ENCODE measurements at regions not wholly inside any gene's neighbourhood (a gene's known extent, or its start where the extent isn't known, plus 50 kb on each side); places are given as distances from the start of the nearest gene placed in this dataset.
A peak's percentile ranks its signal among the peaks of the same experiment; 100 is the strongest.

- Histone ChIP-seq H3K27me3 (replicated peaks in 2 of 5; ENCODE audit: control insufficient read depth in 4 of 5, insufficient read depth in 5 of 5, low read length in 4 of 5) (no peaks in the 10 kb centered on the region), H3K4me3 (ENCODE audit: control insufficient read depth in 1 of 7, extremely low read depth in 1 of 7, insufficient read depth in 4 of 7, low read depth in 2 of 7, low read length in 6 of 7) (no peak overlapping the region), H3K36me3 (ENCODE audit: control insufficient read depth in 4 of 4, insufficient read depth in 4 of 4, low read length in 3 of 4) (no peaks in the 10 kb centered on the region), H3K27ac (ENCODE audit: insufficient read depth in 1 of 2, low read depth in 1 of 2, low read length in 2 of 2, poor library complexity in 1 of 2, severe bottlenecking in 2 of 2) (no peak overlapping the region), H3K4me1 (ENCODE audit: control extremely low read depth in 1 of 4, control insufficient read depth in 4 of 4, insufficient read depth in 4 of 4, low read length in 3 of 4) (no peaks in the 10 kb centered on the region), H3K9me3 (ENCODE audit: control extremely low read depth in 1 of 5, control insufficient read depth in 4 of 5, insufficient read depth in 2 of 5, low read depth in 1 of 5, low read length in 4 of 5) (no peaks in the 10 kb centered on the region)
- 100% methylated on average over 1 of the region's 1 CpG for WGBS (ENCODE audit: insufficient coverage)
- no peak for DNase-seq
- POLR2A ChIA-PET = no interaction called here
- CTCF ChIA-PET = no interaction called here
Observed at GRCh38 chr7:17595546-17595945, 297.1 kb downstream of the AHR start.

GRCh38 chr7:17598305-17598704, 299.9 kb downstream of the AHR start:
- Histone ChIP-seq H3K36me3 (ENCODE audit: control insufficient read depth in 4 of 4, insufficient read depth in 4 of 4, low read length in 3 of 4) (no peaks in the 10 kb centered on the region), H3K27ac (ENCODE audit: insufficient read depth in 1 of 2, low read depth in 1 of 2, low read length in 2 of 2, poor library complexity in 1 of 2, severe bottlenecking in 2 of 2) (no peak overlapping the region), H3K9me3 (ENCODE audit: control extremely low read depth in 1 of 5, control insufficient read depth in 4 of 5, insufficient read depth in 2 of 5, low read depth in 1 of 5, low read length in 4 of 5) (peaks cover 0 to 10% (median 3%) of the 10 kb centered on the region in 5 experiments), H3K4me3 (ENCODE audit: control insufficient read depth in 1 of 7, extremely low read depth in 1 of 7, insufficient read depth in 4 of 7, low read depth in 2 of 7, low read length in 6 of 7) (no peak overlapping the region), H3K27me3 (replicated peaks in 2 of 5; ENCODE audit: control insufficient read depth in 4 of 5, insufficient read depth in 5 of 5, low read length in 4 of 5) (no peaks in the 10 kb centered on the region), H3K4me1 (ENCODE audit: control extremely low read depth in 1 of 4, control insufficient read depth in 4 of 4, insufficient read depth in 4 of 4, low read length in 3 of 4) (no peaks in the 10 kb centered on the region)
- WGBS (ENCODE audit: insufficient coverage) = 50% methylated on average over 2 of the region's 3 CpGs
- CTCF ChIA-PET = no interaction called here
- POLR2A ChIA-PET = no interaction called here
- no peak for DNase-seq

- Histone ChIP-seq H3K9me3 (ENCODE audit: control extremely low read depth in 1 of 5, control insufficient read depth in 4 of 5, insufficient read depth in 2 of 5, low read depth in 1 of 5, low read length in 4 of 5) (peaks cover 0 to 10% (median 4%) of the 10 kb centered on the region in 5 experiments), H3K4me3 (ENCODE audit: control insufficient read depth in 1 of 7, extremely low read depth in 1 of 7, insufficient read depth in 4 of 7, low read depth in 2 of 7, low read length in 6 of 7) (no peak overlapping the region), H3K27ac (ENCODE audit: insufficient read depth in 1 of 2, low read depth in 1 of 2, low read length in 2 of 2, poor library complexity in 1 of 2, severe bottlenecking in 2 of 2) (no peak overlapping the region), H3K27me3 (replicated peaks in 2 of 5; ENCODE audit: control insufficient read depth in 4 of 5, insufficient read depth in 5 of 5, low read length in 4 of 5) (no peaks in the 10 kb centered on the region), H3K36me3 (ENCODE audit: control insufficient read depth in 4 of 4, insufficient read depth in 4 of 4, low read length in 3 of 4) (no peaks in the 10 kb centered on the region), H3K4me1 (ENCODE audit: control extremely low read depth in 1 of 4, control insufficient read depth in 4 of 4, insufficient read depth in 4 of 4, low read length in 3 of 4) (no peaks in the 10 kb centered on the region)
- CTCF ChIA-PET = no interaction called here
- no peak for DNase-seq
- POLR2A ChIA-PET = no interaction called here
Observed at GRCh38 chr7:17598846-17599245, 300.4 kb downstream of the AHR start.

GRCh38 chr7:17599733-17600339, 301.4 kb downstream of the AHR start:
- CTCF ChIA-PET = interaction anchor here (0.6 kb wide), 1 partner anchor 102 kb away, joined by 3 read pairs; no protein-coding TSS in a partner anchor
- Histone ChIP-seq H3K4me3 (ENCODE audit: control insufficient read depth in 1 of 7, extremely low read depth in 1 of 7, insufficient read depth in 4 of 7, low read depth in 2 of 7, low read length in 6 of 7) (no peak overlapping the region), H3K27me3 (replicated peaks in 2 of 5; ENCODE audit: control insufficient read depth in 4 of 5, insufficient read depth in 5 of 5, low read length in 4 of 5) (no peaks in the 10 kb centered on the region), H3K36me3 (ENCODE audit: control insufficient read depth in 4 of 4, insufficient read depth in 4 of 4, low read length in 3 of 4) (no peaks in the 10 kb centered on the region), H3K9me3 (ENCODE audit: control extremely low read depth in 1 of 5, control insufficient read depth in 4 of 5, insufficient read depth in 2 of 5, low read depth in 1 of 5, low read length in 4 of 5) (peaks cover 0 to 18% (median 4%) of the 10 kb centered on the region in 5 experiments), H3K4me1 (ENCODE audit: control extremely low read depth in 1 of 4, control insufficient read depth in 4 of 4, insufficient read depth in 4 of 4, low read length in 3 of 4) (no peaks in the 10 kb centered on the region), H3K27ac (ENCODE audit: insufficient read depth in 1 of 2, low read depth in 1 of 2, low read length in 2 of 2, poor library complexity in 1 of 2, severe bottlenecking in 2 of 2) (no peak overlapping the region)
- POLR2A ChIA-PET = interaction anchor here (0.6 to 0.7 kb wide), 2 partner anchors 9 to 25 kb away, joined by 3 to 5 read pairs; no protein-coding TSS in a partner anchor
- 100% methylated on average over 3 of the region's 7 CpGs for WGBS (ENCODE audit: insufficient coverage)
- DNase-seq = no peak

- Histone ChIP-seq H3K27ac (ENCODE audit: insufficient read depth in 1 of 2, low read depth in 1 of 2, low read length in 2 of 2, poor library complexity in 1 of 2, severe bottlenecking in 2 of 2) (no peak overlapping the region), H3K4me1 (ENCODE audit: control extremely low read depth in 1 of 4, control insufficient read depth in 4 of 4, insufficient read depth in 4 of 4, low read length in 3 of 4) (no peaks in the 10 kb centered on the region), H3K27me3 (replicated peaks in 2 of 5; ENCODE audit: control insufficient read depth in 4 of 5, insufficient read depth in 5 of 5, low read length in 4 of 5) (no peaks in the 10 kb centered on the region), H3K36me3 (ENCODE audit: control insufficient read depth in 4 of 4, insufficient read depth in 4 of 4, low read length in 3 of 4) (no peaks in the 10 kb centered on the region), H3K4me3 (ENCODE audit: control insufficient read depth in 1 of 7, extremely low read depth in 1 of 7, insufficient read depth in 4 of 7, low read depth in 2 of 7, low read length in 6 of 7) (no peak overlapping the region), H3K9me3 (ENCODE audit: control extremely low read depth in 1 of 5, control insufficient read depth in 4 of 5, insufficient read depth in 2 of 5, low read depth in 1 of 5, low read length in 4 of 5) (peaks cover 0 to 20% (median 4%) of the 10 kb centered on the region in 5 experiments)
- ChIA-PET POLR2A (interaction anchor here (0.6 kb wide), 1 partner anchor 9 kb away, joined by 3 read pairs; no protein-coding TSS in a partner anchor), CTCF (interaction anchor here (0.6 kb wide), 1 partner anchor 101 kb away, joined by 3 read pairs; no protein-coding TSS in a partner anchor)
- DNase-seq = no peak
- WGBS (ENCODE audit: insufficient coverage) = no CpG with 5 or more reads among the region's 2 CpGs
Observed at GRCh38 chr7:17600340-17600752, 301.9 kb downstream of the AHR start.

- 100% methylated on average over 1 of the region's 1 CpG for WGBS (ENCODE audit: insufficient coverage)
- no peak overlapping the region for H3K27ac ChIP-seq (ENCODE audit: insufficient read depth in 1 of 2, low read depth in 1 of 2, low read length in 2 of 2, poor library complexity in 1 of 2, severe bottlenecking in 2 of 2)
- no peaks in the 10 kb centered on the region for H3K27me3 ChIP-seq (replicated peaks in 2 of 5; ENCODE audit: control insufficient read depth in 4 of 5, insufficient read depth in 5 of 5, low read length in 4 of 5)
- DNase-seq = no peak
- peaks cover 0 to 21% (median 4%) of the 10 kb centered on the region in 5 experiments for H3K9me3 ChIP-seq (ENCODE audit: control extremely low read depth in 1 of 5, control insufficient read depth in 4 of 5, insufficient read depth in 2 of 5, low read depth in 1 of 5, low read length in 4 of 5)
- no peaks in the 10 kb centered on the region for H3K36me3 ChIP-seq (ENCODE audit: control insufficient read depth in 4 of 4, insufficient read depth in 4 of 4, low read length in 3 of 4)
- no peak overlapping the region for H3K4me3 ChIP-seq (ENCODE audit: control insufficient read depth in 1 of 7, extremely low read depth in 1 of 7, insufficient read depth in 4 of 7, low read depth in 2 of 7, low read length in 6 of 7)
- no peaks in the 10 kb centered on the region for H3K4me1 ChIP-seq (ENCODE audit: control extremely low read depth in 1 of 4, control insufficient read depth in 4 of 4, insufficient read depth in 4 of 4, low read length in 3 of 4)
- ChIA-PET POLR2A (no interaction called here), CTCF (interaction anchor here (1.0 kb wide), 1 partner anchor 43 kb away, joined by 4 read pairs; no protein-coding TSS in a partner anchor)
Observed at GRCh38 chr7:17601921-17602320, 303.5 kb downstream of the AHR start.

GRCh38 chr7:17608114-17608833, 309.8 kb downstream of the AHR start:
- Histone ChIP-seq H3K36me3 (ENCODE audit: control insufficient read depth in 4 of 4, insufficient read depth in 4 of 4, low read length in 3 of 4) (no peaks in the 10 kb centered on the region), H3K4me3 (ENCODE audit: control insufficient read depth in 1 of 7, extremely low read depth in 1 of 7, insufficient read depth in 4 of 7, low read depth in 2 of 7, low read length in 6 of 7) (no peak overlapping the region), H3K27me3 (replicated peaks in 2 of 5; ENCODE audit: control insufficient read depth in 4 of 5, insufficient read depth in 5 of 5, low read length in 4 of 5) (no peaks in the 10 kb centered on the region), H3K4me1 (ENCODE audit: control extremely low read depth in 1 of 4, control insufficient read depth in 4 of 4, insufficient read depth in 4 of 4, low read length in 3 of 4) (no peaks in the 10 kb centered on the region), H3K27ac (ENCODE audit: insufficient read depth in 1 of 2, low read depth in 1 of 2, low read length in 2 of 2, poor library complexity in 1 of 2, severe bottlenecking in 2 of 2) (no peak overlapping the region), H3K9me3 (ENCODE audit: control extremely low read depth in 1 of 5, control insufficient read depth in 4 of 5, insufficient read depth in 2 of 5, low read depth in 1 of 5, low read length in 4 of 5) (peaks cover 0 to 13% (median 1%) of the 10 kb centered on the region in 5 experiments)
- WGBS (ENCODE audit: insufficient coverage) = no CpG with 5 or more reads among the region's 1 CpG
- POLR2A ChIA-PET = interaction anchor here (0.6 to 1.1 kb wide), 3 partner anchors 11 to 441 kb away, joined by 3 to 5 read pairs (median 3); no protein-coding TSS in a partner anchor
- DNase-seq = peak in 1 of 3 donors; percentile 17
- CTCF ChIA-PET = no interaction called here
